HG03469 (cell line): ENCODE measurements at regions not wholly inside any gene's neighbourhood (a gene's known extent, or its start where the extent isn't known, plus 50 kb on each side); places are given as distances from the start of the nearest gene placed in this dataset.
A peak's percentile ranks its signal among the peaks of the same experiment; 100 is the strongest.
"Not testable (repeated sequence)": the region's sequence is repeated elsewhere in the genome, so short reads cannot be mapped to it uniquely, and the experiment has no call there.

Source experiments
- ATAC-seq: cut with Tn5 transposase; IDR thresholded peaks from one replicate; pipeline ENCODE4 v1.9.1; 2021; ENCODE audit warnings: mild to moderate bottlenecking, moderate library complexity, moderate number of reproducible peaks; ENCODE audit not compliant: unreplicated experiment

DNA sequence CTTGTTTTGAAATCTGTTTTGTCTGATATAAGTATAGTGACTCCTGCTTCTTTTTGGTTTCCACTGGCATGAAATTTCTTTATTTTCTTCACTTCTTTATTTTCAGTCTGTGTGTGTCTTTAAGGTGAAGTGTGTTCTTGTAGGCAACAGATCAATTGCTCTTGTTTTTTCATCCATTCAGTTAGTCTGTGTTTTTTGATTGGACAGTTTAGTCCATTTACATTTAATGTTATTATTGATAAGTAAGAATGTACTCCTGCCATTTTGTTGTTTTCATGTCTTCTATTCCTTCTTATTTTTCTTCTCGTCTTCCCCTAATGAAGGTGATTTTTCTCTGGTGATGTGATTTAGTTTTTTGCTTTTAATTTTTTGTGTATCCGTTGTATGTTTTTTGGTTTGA lies 487.7 kb upstream of the PBX1 start:
- no peak for ATAC-seq

DNA sequence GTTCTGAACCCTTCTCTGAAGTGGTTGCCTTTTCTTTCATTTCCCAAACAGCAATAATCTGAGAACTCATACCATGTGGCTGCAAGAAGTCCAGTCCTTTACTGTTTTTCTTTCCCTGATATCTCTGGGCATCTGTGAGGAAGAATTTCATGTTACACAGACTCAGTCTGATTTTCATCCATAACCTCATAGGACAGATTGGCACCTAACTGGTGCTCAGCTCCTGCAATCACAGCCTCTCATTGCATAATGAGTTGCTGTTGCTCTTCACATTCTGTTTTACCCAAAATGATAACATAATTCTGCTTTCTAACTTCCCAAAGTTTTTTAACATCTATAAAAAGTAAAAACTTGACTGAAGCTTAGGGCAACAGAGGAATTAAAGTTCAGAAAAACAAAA lies 472.2 kb upstream of the PBX1 start:
- no peak for ATAC-seq

DNA sequence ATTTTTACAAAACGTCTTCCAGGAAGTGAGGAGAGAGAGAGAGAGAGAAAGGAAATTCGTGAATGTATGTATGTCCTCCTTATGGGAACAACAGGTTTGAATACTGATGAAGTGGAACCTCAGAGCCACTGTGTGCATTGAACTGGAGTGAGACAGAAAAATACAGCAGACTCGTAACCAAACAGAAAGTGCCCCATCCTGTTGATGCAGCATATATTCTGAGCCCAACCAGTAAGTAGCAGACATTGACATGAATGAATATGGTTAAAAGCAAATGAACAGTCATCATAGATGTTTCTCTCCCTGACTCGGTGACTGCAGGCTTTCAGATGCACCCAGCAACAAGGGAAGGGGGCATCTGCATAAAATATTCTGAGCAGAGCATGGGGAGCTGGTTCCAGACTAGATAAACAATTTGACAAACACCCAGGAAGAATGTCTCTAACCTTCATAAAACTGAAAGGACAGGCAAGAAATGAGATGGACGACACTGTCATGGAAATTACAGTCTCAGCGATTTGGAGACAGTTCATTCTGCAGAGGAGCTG lies 471.0 kb upstream of the PBX1 start:
- no peak for ATAC-seq

DNA sequence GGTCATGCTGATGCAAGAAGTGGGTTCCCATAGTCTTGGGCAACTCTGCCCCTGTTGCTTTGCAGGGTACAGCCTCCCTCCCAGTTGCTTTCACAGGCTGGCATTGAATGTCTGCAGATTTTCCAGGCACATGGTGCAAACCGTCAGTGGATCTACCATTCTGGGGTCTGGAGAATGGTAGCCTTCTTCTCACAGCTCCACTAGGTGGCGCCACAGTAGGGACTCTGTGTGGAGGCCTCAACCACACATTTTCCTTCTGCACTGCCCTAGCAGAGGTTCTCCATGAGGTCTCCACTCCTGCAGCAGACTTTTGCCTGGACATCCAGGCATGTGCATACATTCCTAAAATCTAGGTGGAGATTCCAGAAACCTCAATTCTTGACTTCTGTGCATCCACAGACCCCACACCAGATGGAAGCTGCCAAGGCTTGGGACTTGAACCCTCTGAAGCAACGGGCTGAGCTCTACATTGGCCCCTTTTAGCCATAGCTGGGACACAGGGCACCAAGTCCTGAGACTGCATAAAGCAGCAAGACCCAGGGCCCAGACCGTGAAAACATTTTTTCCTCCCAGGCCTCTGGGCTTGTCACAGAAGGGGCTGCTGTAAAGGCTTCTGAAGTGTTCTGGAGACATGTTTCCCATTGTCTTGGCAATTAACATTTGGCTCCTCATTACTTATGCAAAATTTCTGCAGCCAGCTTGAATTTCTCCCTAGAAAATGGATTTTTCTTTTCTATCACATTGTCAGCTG lies 466.2 kb upstream of the PBX1 start:
- ATAC-seq: no peak

DNA sequence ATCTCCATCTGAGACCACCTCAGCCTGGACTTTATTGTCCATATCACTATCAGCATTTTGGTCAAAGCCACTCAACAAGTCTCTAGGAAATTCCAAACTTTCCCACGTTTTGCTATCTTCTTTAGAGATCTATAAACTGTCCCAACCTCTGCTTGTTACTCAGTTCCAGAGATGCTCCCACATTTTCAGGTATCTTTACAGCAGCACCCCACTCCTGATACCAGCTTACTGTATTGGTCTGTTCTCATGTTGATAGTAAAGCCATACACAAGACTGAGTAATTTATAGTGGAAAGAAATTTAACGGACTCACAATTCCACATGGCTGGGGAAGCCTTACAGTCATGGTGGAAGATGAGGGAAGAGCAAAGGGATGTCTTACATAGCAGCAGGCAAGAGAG lies 465.4 kb upstream of the PBX1 start:
- no peak for ATAC-seq

DNA sequence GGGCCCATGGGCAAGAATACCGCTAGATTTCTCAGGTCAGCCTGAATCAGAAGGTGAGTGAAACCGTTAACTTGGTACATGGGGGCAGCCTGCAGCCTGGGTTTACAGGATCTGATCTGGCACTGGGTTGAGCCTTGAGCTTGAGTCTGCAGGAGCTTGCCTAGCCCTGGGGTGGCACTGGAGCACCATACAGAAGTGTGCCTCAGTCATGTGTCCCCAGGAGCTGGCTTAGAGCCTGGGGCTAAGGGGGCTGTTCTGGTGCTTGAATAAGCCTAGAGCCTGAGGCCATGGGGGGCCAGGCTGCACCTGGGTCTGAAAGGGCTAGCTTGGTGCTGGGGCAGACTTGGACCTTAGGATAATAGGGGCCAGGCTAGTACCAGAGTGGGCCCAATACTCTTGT lies 457.2 kb upstream of the PBX1 start:
- ATAC-seq: no peak

DNA sequence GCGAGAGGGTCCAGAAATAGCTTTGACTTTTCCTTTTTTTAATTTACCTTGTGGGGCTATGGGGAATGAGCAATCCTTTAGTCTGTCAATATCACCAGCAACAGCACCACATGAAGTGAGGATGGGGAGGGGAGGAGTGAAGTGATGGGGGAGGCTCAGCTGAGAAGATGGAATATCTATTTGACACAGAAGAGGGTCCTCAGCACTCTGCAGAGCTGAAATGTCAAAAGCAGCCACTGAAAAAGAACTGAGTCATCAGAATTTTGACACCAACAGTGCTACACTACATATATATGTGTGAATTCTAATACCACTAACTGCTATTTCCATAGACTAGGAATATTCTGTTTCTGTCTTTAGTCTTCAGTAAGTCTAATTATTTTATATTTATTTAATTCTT lies 427.0 kb upstream of the PBX1 start:
- no peak for ATAC-seq

DNA sequence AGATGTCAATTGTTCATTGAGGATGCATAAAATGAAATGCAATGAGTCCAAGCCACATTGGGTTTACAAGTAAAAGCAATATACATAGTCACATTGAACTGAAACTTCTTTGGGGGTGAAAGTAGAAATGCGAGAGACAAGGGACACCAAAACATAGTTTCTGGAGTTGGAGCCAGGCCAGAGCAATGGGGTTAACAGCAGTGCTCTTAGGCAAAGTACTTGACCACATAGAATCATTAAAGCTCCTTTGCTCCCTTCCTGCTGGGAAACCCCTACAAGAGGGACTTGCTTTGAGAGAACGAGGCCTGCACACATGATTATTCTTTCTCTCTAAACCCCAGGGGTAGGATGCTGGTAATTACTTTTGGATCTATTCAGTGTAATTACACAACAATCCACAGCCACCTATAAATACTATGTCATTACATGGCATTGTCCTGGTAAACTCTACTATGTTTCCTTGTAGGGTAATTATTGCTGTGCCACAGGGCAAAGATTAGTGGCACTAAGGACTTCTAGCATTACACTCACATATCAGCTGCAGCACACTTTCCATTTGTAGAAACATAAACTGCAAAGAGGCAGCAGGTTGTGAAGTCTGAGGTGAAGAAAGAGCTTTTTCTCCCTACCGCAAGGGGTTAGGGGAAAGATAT lies 421.6 kb upstream of the PBX1 start:
- peak; percentile 36 for ATAC-seq

DNA sequence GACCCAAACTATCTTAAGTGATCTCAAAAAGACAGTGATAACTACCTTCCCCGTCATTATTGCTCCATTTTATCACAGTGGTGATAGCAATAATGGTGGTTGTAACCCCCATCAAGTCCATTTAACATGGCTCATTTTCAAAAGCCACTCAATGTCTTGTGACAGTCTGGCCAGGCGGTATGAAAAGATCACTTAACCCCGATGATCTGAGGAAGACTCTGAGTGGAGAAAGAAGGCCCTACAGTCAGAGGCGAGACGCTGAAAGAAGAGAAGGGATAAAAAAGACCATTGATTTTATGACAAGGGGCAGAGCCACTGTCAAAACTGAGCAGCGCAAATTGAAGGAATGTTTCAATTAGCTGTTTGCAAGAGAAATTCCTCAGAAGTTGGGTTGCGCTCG lies 417.2 kb upstream of the PBX1 start:
- ATAC-seq: no peak

DNA sequence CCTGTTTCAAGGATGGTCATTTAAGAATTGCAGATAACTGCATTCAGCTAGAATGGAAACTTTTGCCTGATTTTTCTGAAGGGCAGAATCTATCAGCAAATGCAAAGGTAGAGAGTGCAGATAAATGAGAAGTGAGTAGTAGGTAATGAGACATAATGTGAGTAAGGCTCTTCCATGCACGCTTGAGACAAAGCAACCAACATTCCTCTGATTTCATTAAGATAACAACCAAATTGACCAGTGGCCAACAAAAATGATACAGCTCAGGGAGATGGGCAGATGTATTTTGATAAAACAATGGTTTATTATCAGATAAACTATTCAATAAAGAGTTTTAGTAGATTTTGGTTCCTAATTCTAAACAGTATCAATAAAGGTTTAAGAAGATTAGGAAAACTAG lies 404.4 kb upstream of the PBX1 start:
- no peak for ATAC-seq

DNA sequence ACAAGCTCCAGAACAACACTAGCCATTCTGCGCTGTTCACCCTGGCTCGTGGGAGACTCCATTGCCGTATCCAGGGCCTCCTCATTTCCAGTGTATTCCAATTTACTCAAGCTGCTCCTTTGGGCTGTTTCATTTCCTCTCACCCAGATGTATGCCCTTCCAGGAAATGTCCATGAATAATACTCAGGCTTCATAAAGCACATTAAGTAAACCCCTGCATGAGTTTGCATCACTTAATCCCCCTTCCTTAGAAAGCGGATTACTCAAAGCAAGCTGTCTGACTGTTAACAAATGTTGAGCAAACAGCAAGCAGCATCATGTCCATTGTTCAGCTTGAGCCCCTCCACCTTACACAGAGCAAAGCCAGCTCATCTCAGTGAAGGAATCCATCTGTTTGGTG lies 403.6 kb upstream of the PBX1 start:
- ATAC-seq: no peak

DNA sequence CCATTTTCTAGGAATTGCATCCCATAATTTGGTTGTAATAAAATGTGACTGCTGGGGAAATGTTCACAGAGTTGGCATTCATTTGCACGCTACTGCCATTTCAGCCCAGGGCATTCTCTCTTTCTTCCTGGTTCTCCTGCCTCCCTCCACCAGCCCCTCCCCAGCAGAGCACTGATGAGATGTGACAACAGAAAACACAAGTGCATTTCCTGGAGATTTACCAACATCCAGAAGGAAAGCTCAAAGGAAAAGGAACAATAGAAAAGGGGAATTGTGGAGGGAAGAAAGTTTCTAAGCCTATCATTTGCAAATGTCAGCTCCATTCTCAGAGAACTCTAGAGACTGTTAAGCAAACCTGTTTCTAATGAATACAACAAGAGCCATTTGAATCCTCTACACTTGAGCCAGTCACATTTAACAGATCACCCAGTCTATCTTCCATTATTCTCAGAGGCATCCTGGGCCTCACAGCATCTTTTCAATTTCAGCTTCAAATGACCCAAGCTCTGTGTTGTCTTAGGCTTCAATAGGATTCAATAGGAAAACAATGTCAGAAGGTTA lies 395.6 kb upstream of the PBX1 start:
- ATAC-seq: no peak

DNA sequence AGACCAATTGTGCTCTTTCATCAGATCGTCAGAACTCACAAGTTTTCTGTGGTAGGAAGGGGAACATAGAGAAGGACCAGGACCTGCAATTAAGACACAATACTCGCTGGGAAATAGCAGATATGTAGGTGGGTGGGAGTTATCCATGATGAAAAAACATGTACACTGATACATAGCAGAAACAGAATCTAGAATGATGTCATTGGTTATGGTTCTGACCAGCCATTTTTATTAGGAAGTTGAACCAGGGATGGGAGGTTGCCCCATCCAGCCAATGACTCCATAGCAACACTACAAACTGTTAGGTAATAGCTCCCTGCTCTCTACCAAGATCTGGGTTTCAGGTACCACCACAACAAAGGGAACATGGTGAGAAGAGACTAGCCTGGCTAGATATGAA lies 393.5 kb upstream of the PBX1 start:
- no peak for ATAC-seq

DNA sequence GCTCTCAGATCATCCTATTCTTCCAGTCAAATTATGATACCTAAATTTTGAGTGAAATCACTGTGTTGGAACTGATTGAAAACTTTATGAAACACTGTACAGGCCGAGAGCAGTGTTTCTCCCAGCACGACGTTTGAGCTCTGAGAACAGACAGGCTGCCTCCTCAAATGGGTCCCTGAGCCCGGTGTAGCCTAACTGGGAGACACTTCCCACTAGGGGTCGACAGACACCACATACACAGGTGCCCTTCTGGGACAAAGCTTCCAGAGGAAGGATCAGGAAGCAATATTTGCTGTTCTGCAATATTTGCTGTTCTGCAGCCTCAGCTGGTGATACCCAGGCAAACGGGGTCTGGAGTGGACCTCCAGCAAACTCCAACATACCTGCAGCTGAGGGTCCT lies 392.5 kb upstream of the PBX1 start:
- ATAC-seq: not testable (repeated sequence)

DNA sequence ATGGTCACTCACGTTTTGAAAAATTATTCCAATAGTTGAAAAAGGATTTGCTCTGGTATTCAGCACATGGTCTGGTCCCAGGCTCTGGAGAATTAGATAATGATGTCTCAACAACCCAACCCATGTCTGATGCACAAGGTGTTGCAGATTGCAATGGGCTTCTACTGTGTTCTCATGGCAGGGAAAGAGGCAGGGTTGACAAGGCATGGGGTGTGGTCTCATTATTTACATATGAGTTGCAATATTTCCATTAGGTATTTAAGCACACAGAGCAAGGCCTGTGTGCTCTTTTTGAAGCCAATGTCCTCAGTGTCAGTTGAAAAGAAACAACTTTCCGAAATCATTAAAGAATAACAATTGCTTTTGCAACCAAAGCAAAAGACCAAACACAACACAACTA lies 381.9 kb upstream of the PBX1 start:
- ATAC-seq: no peak

DNA sequence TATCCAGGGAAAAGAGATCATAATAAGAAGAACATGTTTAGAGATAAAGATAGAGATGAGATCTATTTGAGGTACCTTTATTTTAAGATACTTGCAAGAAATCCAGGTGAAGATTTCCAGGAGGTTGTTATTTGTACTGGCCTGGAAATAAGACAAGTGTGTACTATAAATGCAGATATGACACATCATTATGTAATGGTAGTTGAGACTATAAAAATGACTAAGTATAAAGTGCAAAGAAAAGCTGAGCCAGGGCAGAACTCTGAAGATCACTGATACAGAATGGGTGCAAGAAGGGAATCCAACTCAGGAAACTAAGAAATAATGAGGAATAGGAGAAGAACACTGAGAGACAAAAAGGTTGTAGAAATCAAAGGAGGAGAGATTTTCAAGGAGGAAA lies 378.2 kb upstream of the PBX1 start:
- ATAC-seq: no peak

DNA sequence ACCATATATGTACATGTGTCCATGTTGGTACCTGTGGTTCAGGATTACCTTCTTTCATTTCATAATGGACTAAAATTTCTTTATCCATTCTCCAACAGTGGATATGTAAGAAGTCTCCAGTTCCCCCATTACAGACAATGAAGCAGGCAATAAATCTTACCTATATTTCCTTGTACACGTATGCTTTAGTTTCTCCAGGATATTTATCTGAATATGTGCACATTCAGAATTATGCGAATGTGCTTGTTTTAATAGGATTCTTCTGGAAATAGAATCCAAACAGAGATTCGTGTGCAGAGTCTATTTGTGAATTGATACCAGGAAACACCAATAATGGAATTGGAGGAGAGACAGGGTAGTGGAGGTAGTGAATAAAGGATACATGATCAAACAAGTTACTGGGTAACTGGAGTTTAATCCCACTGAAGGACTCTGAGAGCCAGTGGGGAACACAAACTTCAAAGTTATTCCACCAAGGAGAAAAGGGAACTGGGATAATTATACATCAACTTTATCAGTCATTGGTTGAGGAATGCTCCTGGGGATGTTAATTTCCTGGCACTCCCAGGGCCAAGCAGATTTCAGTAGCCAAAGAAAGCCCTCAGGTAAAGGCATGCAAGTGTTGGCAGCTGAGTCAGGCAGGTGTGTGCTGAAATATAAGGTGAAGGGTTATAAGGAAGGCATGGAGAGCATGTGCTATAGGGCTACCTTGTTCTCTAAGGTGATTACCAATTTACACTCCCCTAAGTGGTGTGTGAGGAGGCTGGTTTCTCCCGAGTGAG lies 374.9 kb upstream of the PBX1 start:
- no peak for ATAC-seq

DNA sequence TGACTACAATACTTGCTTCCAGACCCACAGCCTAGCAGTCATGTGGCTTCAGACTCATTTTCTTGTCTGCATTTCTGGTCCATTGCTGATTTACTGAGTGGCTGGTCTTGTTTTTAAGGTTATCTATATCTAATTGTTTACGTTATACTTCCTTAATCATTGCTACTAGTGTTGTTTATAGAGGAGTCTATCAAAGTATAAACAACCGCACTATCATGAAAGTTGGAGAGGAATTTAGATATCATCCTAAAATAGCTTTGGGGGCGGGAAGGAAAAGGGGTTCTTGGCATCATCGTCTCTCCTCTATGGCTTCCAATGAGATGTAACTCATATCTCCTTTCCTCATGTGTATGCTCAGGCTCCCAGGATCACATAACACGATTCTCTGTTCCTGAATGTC lies 372.1 kb upstream of the PBX1 start:
- no peak for ATAC-seq

DNA sequence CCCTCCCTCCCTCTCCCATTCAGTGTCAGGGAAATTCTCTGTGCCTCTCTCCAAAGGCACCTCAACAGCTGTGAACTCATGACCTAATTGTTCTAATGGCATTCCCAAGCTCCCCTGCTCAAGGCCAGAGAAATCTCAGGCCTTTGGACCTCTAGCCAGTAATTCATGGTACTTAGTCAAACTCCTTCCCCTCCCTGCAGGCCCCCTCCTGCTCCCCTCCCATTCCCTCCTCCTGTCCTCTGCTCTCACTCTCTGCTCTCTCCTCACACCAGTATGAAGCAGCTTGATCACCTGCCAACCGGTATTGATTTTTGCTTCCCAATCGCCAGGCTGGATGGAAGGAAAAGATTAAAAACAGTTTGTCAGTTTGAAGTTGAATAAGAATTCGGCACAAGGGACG lies 370.5 kb upstream of the PBX1 start:
- no peak for ATAC-seq

DNA sequence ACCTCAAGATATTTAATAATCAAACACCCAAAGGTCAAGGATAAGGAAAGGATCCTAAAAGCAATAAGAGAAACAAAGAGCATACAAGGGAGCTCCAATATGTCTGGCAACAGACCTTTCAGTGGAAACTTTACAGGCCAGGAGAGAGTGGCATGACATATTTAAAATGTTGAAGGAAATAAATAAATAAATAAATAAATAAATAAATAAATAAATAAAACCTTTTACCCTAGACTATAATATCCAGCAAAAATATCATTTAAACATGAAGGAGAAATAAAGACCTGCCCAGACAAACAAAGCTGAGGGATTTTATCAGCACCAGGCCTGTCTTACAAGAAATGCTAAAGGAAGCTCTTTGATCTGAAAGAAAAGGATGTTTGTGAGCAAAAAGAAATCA lies 367.8 kb upstream of the PBX1 start:
- ATAC-seq: no peak

DNA sequence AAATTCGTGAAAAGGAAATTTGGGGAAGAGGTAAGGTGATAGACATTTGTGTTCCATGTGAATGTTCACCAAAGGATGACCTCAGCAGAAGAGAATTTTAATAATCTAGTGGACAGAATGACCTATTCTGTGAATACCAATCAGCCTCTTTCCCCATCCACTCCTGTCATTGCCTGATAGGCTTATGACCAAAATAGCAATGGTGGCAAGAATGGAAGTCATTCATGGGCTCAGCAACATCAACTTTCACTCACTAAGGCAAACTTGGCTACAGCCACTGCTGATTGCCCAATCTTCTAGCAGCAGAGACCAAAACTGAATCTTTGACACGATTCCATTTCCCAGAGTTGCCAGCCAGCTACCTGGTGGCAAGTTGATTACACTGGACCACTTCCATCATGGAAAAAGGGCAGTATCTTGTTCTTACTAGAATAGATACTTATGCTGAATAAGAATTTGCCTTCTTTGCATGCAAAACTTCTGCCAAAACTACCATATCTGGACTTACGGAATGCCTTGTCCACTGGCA lies 348.7 kb upstream of the PBX1 start:
- ATAC-seq: no peak
